Left ventricle myocardium superior (tissue), 1 donor: ENCODE measurements at regions not wholly inside any gene's neighbourhood (a gene's known extent, or its start where the extent isn't known, plus 50 kb on each side); places are given as distances from the start of the nearest gene placed in this dataset.

ENCODE experiments used
- ATAC-seq: fragments of 200-7000 bp; cut with Tn5 transposase; one replicate; pipeline ENCODE4 v1.9.1; 2020; ENCODE audit warnings: mild to moderate bottlenecking, moderate library complexity
- DNase-seq: peaks from one replicate; pipeline ENCODE4 v3.0.0-alpha.2; 2020
- intact Hi-C: fragments of 100-400 bp; cut with micrococcal nuclease; formaldehyde crosslinking; loops from one replicate; pipeline ENCODE4 v1.11.0; 2022
- donor health status: DM: no; HTN: yes; CAD: no; lungs with severe emphysema.

- DNase-seq: no peak
Measured at GRCh38 chr11:95352733-95353346, 121.8 kb upstream of the SESN3 start.

GRCh38 chr11:95349345-95349942 lies 118.4 kb upstream of the SESN3 start:
- ATAC-seq: no peak
- intact Hi-C loops: no loop called here
- no peak for DNase-seq

More at GRCh38 chr11:95352733-95353346, 121.8 kb upstream of the SESN3 start:
- intact Hi-C loops: no loop called here
- ATAC-seq: no peak

DNA sequence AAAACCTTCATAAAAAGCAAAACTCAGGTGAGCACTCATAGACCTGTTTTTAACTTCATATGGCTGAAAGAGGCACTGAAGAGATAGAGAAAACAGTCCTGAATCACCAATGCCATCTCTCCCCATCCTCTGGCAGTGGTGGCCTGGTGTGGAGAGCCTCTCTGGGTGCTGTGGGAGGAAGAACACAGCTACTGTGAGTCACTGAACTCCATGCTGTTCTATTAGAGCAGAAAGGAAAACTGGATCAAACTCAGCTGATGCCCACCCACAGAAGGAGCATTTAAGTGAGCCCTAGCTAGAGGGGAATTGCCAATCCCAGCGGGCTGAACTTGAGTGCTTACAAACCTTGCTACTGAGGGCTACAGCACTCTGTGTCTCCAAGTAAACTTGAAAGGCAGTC lies 115.3 kb upstream of the SESN3 start:
- no peak for DNase-seq
- no peak for ATAC-seq
- intact Hi-C loops: no loop called here

- DNase-seq (no peak), ATAC-seq (no peak)
- intact Hi-C loops: no loop called here
Measured at GRCh38 chr11:95345651-95346050, 114.6 kb upstream of the SESN3 start.

DNA sequence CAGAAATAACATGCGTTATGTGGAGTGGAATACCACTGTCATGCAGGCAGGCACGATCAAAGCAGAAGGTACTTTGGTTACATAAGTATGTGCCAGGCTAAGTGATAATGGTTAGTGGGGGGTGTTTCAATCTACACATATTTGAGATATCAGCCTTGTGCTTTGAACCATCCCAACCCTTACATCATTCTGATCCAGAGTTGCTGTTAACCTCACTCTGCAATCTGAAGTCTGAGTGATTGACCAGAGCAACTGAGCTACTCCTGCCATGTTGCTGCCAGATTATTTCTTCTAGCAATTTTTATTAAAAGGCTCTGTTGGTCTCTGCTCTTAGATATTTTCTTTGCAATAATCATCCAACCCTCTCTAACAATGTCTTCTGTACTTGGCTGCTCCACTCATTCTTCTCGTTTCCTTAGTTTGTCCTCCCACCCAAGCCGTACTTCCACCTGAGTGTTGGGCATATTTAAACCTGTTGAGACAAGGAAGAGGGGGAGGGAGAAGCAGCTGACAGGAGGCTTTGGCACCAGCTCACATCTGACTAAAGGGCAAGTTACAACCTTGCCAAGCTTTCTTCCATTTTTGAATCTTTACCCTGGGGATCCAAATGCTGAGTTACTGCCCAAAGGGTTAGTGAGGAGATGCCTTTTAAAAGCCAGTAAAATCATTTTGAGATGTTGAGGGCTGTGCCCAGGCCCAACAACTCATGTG lies 114.1 kb upstream of the SESN3 start:
- DNase-seq: no peak
- intact Hi-C loops: no loop called here
- no peak for ATAC-seq

- no peak for ATAC-seq
- intact Hi-C loops: no loop called here
- DNase-seq: no peak
Measured at GRCh38 chr11:95341221-95341620, 110.2 kb upstream of the SESN3 start.

- intact Hi-C loops: loop anchor here (5.0 kb wide), 1 partner anchor 107 kb away; the partner anchor contains the start of gene SESN3
- DNase-seq: no peak
- ATAC-seq: peak; percentile 13
Measured at GRCh38 chr11:95339086-95339901, 108.3 kb upstream of the SESN3 start.

- intact Hi-C loops: loop anchor here (5.0 kb wide), 1 partner anchor 106 kb away; the partner anchor contains the start of gene SESN3
- DNase-seq (peak; percentile 60), ATAC-seq (peak; percentile 87)
Measured at GRCh38 chr11:95338430-95338991, 107.5 kb upstream of the SESN3 start.

DNA sequence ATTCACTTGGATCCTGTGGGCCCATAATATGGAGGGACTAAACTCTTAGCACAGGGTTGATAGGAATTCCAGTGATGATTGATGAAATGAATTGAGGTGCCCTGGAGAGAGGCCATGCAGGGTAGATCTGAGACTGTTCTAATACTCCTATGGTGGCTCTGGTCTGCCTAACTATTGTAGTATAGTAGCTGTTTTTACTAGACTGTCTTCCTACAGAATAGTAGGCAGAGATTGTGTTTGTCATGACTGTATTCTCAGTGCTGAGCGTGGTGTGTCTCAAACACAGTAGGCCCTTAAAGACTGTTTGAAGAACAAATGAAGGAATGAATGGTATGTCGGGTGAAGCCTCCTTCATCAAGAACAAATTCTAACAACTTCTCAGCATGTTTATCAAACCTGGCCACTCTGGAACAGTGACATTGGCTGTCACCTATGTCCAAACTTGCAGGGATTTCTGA lies 107.0 kb upstream of the SESN3 start:
- DNase-seq (no peak), ATAC-seq (peak; percentile 21)
- intact Hi-C loops: loop anchor here (5.0 kb wide), 1 partner anchor 106 kb away; the partner anchor contains the start of gene SESN3

- DNase-seq (peak; percentile 83), ATAC-seq (peak; percentile 82)
- intact Hi-C loops: loop anchor here (5.0 kb wide), 1 partner anchor 105 kb away; the partner anchor contains the start of gene SESN3
Measured at GRCh38 chr11:95337175-95337957, 106.4 kb upstream of the SESN3 start.

DNA sequence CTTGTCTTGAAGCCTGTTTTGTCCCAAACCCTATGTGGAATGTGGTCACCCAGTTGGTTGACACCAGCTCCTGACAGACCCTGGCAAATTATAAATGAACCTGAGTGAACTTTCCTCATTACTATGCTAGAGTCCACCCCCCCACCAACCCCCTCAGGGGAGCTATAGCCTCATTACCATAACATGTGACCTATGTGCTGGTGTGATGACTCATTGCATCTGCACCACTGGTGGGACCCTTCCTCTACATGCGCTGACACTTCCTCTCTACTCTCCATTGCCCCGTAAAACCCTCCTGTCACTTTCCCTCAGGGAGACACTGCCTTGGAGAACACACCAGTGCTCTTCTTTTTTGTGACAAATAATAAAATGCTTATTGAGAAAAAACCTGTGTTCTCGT lies 105.0 kb upstream of the SESN3 start:
- intact Hi-C loops: loop anchor here (5.0 kb wide), 1 partner anchor 104 kb away; the partner anchor contains the start of gene SESN3
- ATAC-seq (no peak), DNase-seq (no peak)

- ATAC-seq (no peak), DNase-seq (no peak)
- intact Hi-C loops: no loop called here
Measured at GRCh38 chr11:95331161-95331560, 100.2 kb upstream of the SESN3 start.

DNA sequence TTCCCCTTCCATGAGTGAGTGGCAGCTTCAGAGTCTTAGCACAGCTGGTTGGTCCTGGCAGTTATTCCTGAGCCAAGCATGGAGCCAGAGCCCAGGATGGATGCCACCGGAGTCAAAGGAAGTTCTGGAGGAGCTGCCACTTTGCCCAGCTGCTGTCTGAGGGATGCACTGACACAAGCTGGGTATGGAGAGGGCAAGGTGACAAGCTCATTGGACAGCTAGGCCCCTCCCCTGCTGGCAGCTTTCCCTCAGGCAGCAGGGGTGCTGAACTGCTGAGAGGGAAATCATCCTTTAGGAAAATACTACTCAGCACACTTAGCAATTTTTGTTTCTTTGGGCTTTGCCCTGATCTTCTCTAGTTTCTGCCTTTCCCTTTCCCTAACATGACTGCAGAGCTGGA lies 99.3 kb upstream of the SESN3 start:
- ATAC-seq: no peak
- intact Hi-C loops: no loop called here
- no peak for DNase-seq

GRCh38 chr11:95327273-95327948 lies 96.4 kb upstream of the SESN3 start:
- intact Hi-C loops: no loop called here
- ATAC-seq (no peak), DNase-seq (no peak)

GRCh38 chr11:95325777-95326258 lies 94.8 kb upstream of the SESN3 start:
- DNase-seq (no peak), ATAC-seq (no peak)

GRCh38 chr11:95324826-95325225 lies 93.8 kb upstream of the SESN3 start:
- no peak for DNase-seq
- no peak for ATAC-seq
- intact Hi-C loops: no loop called here

More at GRCh38 chr11:95325777-95326258, 94.8 kb upstream of the SESN3 start:
- intact Hi-C loops: no loop called here

DNA sequence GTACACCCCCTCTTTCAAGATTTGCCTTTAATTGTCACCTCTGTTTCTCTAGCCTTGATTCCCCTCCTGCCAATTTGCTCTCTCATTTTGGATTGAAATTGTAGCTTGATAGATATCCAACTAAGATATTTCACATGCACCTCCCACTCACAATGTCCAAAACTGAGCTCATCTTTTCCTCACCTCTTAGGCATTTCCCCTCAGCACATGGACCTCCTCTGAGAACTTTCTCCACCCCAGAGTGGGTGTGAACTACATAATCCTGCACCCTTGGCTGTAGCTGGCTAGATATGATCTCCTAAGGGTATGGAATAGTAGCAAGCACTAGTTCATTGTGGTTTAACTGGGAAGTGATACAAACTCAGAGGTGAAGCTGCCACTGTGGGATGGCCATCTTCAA lies 91.5 kb upstream of the SESN3 start:
- intact Hi-C loops: no loop called here
- DNase-seq (no peak), ATAC-seq (peak; percentile 76)

- ATAC-seq: no peak
- intact Hi-C loops: no loop called here
- DNase-seq: no peak
Measured at GRCh38 chr11:95318498-95318897, 87.5 kb upstream of the SESN3 start.
